ENCODE measurements at regions not wholly inside any gene's neighbourhood (a gene's known extent, or its start where the extent isn't known, plus 50 kb on each side); places are given as distances from the start of the nearest gene placed in this dataset.

DNA sequence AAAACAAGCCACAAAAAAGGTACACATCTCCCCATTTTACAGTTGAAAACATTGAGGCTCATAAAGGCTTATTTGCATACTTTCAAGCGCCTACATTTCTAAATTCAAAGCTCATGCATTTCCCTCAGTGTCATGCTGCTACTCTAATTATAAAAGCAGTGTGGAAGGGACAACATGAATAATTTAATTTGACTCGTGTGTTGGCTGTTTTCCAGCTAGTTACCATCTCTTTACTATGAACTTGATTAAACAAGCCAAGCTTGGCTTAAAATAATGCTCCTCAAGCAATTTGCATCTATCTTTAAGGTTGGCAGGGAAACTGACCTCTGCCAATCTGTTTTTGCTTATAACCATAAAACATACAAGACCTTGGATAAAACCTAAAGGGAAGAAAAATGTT lies 252.5 kb upstream of the NEIL3 start:
- H3K4me3 ChIP-seq (ENCODE audit: low read length in 3 of 3), result no peak overlapping the region
- H3K27ac ChIP-seq (ENCODE audit: low read depth, low read length), result no peak overlapping the region
- H3K9ac ChIP-seq (ENCODE audit: low read depth in 1 of 3, low read length in 3 of 3), result no peak overlapping the region
- no peaks in the 10 kb centered on the region for H3K27me3 ChIP-seq (ENCODE audit: control insufficient read depth in 3 of 3, insufficient read depth in 3 of 3, low read length in 3 of 3)
- H3K9me3 ChIP-seq (ENCODE audit: control insufficient read depth in 3 of 3, low read length in 3 of 3), result no peaks in the 10 kb centered on the region
- H3K4me1 ChIP-seq (ENCODE audit: control insufficient read depth in 3 of 3, insufficient read depth in 3 of 3, low read length in 3 of 3), result no peaks in the 10 kb centered on the region
- no peaks in the 10 kb centered on the region for H3K36me3 ChIP-seq (ENCODE audit: control insufficient read depth in 3 of 3, insufficient read depth in 3 of 3, low read length in 3 of 3)

DNA sequence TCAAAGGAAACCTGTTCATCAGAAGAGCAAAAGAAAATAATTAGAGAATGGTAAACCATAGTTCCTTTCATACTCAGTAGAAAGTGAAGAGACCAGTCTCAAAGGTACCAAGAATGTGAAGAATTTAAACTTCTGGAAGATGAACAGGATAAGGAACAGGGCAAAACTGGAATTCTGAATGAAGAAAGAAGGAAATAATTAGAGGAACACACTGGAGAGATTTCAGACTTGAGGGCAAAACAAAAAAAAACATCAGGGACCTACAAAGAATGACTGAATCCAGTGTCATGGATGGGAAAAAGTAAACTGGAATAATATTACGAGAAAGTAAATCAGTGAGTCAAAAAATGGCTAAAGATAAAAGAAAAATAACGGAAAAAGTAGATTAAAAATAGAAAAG lies 245.6 kb upstream of the NEIL3 start:
- Histone ChIP-seq H3K4me3 (ENCODE audit: low read length in 3 of 3) (no peak overlapping the region), H3K27ac (ENCODE audit: low read depth, low read length) (no peak overlapping the region), H3K36me3 (ENCODE audit: control insufficient read depth in 3 of 3, insufficient read depth in 3 of 3, low read length in 3 of 3) (no peaks in the 10 kb centered on the region), H3K9ac (ENCODE audit: low read depth in 1 of 3, low read length in 3 of 3) (no peak overlapping the region), H3K4me1 (ENCODE audit: control insufficient read depth in 3 of 3, insufficient read depth in 3 of 3, low read length in 3 of 3) (no peaks in the 10 kb centered on the region), H3K9me3 (ENCODE audit: control insufficient read depth in 3 of 3, low read length in 3 of 3) (no peaks in the 10 kb centered on the region), H3K27me3 (ENCODE audit: control insufficient read depth in 3 of 3, insufficient read depth in 3 of 3, low read length in 3 of 3) (no peaks in the 10 kb centered on the region)

DNA sequence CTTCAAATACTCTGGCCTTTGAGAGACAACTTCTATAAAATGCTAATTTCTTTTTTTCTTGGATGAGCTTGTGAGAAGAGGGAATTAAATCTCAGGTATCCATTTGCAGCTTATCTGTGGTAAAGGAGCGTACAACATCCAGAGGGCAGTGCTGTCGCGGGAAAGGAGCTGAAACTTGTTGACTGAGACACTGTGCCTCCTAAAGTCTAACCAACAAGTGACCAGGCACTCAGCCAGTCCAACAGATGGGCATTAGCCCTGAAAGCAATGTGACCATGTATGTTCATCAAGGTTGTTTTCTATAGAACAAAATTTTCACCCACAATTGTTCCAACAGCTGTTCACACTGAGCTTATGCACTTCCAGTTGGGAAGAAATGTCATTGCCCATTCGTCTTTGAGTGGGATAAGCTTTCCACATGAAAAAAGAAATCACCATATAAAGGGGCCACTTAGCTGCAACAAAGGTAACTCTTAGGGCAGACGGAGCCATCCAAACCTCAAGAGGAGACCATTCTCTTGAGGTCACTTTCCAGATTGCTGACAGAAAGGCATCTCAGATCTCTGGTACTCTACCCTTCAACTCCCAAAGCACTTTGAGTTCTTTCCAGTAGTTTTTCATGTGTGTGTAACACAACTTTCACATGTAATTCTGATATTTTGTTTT lies 244.8 kb upstream of the NEIL3 start:
- H3K9me3 ChIP-seq (ENCODE audit: control insufficient read depth in 3 of 3, low read length in 3 of 3), result no peaks in the 10 kb centered on the region
- no peaks in the 10 kb centered on the region for H3K36me3 ChIP-seq (ENCODE audit: control insufficient read depth in 3 of 3, insufficient read depth in 3 of 3, low read length in 3 of 3)
- H3K4me3 ChIP-seq (ENCODE audit: low read length in 3 of 3), result no peak overlapping the region
- H3K9ac ChIP-seq (ENCODE audit: low read depth in 1 of 3, low read length in 3 of 3), result no peak overlapping the region
- no peaks in the 10 kb centered on the region for H3K27me3 ChIP-seq (ENCODE audit: control insufficient read depth in 3 of 3, insufficient read depth in 3 of 3, low read length in 3 of 3)
- no peaks in the 10 kb centered on the region for H3K4me1 ChIP-seq (ENCODE audit: control insufficient read depth in 3 of 3, insufficient read depth in 3 of 3, low read length in 3 of 3)
- H3K27ac ChIP-seq (ENCODE audit: low read depth, low read length), result no peak overlapping the region

DNA sequence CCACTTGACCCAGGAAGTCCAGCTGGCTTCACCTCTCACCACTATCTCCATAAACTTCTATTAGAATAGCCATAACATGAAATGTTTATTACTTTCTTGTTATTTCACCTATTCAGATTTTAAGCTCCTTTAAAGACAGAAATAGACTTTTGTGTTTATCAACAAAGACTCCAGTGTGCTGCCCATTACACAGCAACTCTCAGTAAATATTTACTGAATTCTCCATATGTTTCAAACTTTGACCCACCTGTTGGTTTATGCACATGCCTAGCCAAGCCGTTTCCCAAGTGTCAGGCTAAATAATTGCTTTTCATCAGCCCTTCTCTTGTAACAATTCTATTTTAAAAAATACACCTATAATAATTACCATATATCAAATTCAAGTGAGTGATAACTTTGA lies 242.9 kb upstream of the NEIL3 start:
- H3K27ac ChIP-seq (ENCODE audit: low read depth, low read length), result no peak overlapping the region
- no peaks in the 10 kb centered on the region for H3K4me1 ChIP-seq (ENCODE audit: control insufficient read depth in 3 of 3, insufficient read depth in 3 of 3, low read length in 3 of 3)
- no peak overlapping the region for H3K9ac ChIP-seq (ENCODE audit: low read depth in 1 of 3, low read length in 3 of 3)
- H3K36me3 ChIP-seq (ENCODE audit: control insufficient read depth in 3 of 3, insufficient read depth in 3 of 3, low read length in 3 of 3), result no peaks in the 10 kb centered on the region
- no peaks in the 10 kb centered on the region for H3K9me3 ChIP-seq (ENCODE audit: control insufficient read depth in 3 of 3, low read length in 3 of 3)
- no peaks in the 10 kb centered on the region for H3K27me3 ChIP-seq (ENCODE audit: control insufficient read depth in 3 of 3, insufficient read depth in 3 of 3, low read length in 3 of 3)
- no peak overlapping the region for H3K4me3 ChIP-seq (ENCODE audit: low read length in 3 of 3)

DNA sequence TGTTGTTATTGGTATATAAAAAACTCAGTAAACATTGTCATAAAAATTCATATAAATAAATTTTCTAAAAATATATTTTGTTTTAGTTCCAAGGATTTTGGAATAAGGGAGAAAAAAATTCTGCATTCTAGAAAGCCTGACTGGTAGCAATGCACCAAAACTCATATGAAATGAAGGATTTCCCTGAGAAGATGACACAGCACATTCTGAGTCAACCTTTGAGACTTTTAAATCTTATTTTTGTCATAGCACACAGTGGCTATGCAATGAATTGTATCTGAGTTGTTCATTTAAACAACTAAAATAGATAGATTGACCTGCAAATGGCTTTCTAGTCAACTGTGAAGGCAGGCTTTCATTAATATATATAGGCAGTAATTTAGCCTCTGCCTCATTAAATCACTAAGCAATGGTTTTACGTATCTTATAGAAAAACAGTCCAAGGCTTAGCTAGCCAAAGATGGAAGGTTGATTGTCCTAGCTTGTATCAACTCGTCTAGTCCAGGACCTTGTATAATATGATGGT lies 239.1 kb upstream of the NEIL3 start:
- Histone ChIP-seq H3K27ac (ENCODE audit: low read depth, low read length) (no peak overlapping the region), H3K27me3 (ENCODE audit: control insufficient read depth in 3 of 3, insufficient read depth in 3 of 3, low read length in 3 of 3) (no peaks in the 10 kb centered on the region), H3K4me3 (ENCODE audit: low read length in 3 of 3) (no peak overlapping the region), H3K9ac (ENCODE audit: low read depth in 1 of 3, low read length in 3 of 3) (no peak overlapping the region), H3K9me3 (ENCODE audit: control insufficient read depth in 3 of 3, low read length in 3 of 3) (no peaks in the 10 kb centered on the region), H3K36me3 (ENCODE audit: control insufficient read depth in 3 of 3, insufficient read depth in 3 of 3, low read length in 3 of 3) (no peaks in the 10 kb centered on the region), H3K4me1 (ENCODE audit: control insufficient read depth in 3 of 3, insufficient read depth in 3 of 3, low read length in 3 of 3) (no peaks in the 10 kb centered on the region)

DNA sequence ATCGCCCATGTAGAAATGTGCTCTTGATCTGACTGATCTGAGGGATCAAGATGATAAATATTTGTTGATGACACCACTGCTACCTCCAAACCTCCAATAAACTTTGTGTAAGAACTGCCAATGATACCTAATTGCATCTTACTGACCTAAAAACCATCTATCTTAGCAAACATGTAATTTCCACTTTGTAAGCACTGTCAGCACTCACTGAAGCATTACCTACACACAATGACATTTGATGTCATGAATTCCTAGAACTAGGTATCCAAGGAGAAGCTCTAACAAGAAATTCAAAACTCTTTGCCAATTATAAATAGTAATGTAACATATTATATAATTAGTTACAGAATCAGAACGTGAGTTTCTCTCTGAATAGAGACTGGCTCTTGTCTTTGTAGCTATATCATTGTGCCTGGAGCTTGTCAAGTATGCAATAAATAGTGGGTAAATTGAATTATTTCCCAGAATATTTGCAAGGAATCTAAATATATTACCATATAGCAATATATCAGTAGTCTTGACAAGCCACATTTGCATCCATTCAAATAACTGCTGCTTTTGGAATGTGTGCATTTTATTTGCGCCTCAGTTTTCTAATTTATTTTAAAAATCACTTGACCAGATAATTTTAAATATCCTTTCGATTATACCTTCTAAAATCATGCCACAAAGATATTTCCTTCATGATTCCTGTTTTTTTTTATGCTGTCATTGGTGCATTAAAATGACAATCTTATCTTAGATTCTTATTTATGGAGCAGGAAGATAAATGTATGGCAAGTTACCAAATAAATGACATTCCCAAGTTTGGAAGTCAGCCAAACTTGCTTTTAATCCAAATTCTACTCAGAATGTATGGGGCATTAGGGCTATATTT lies 232.3 kb upstream of the NEIL3 start:
- Histone ChIP-seq H3K9me3 (ENCODE audit: control insufficient read depth in 3 of 3, low read length in 3 of 3) (no peaks in the 10 kb centered on the region), H3K27ac (ENCODE audit: low read depth, low read length) (no peak overlapping the region), H3K4me3 (ENCODE audit: low read length in 3 of 3) (no peak overlapping the region), H3K9ac (ENCODE audit: low read depth in 1 of 3, low read length in 3 of 3) (no peak overlapping the region), H3K27me3 (ENCODE audit: control insufficient read depth in 3 of 3, insufficient read depth in 3 of 3, low read length in 3 of 3) (no peaks in the 10 kb centered on the region), H3K36me3 (ENCODE audit: control insufficient read depth in 3 of 3, insufficient read depth in 3 of 3, low read length in 3 of 3) (no peaks in the 10 kb centered on the region), H3K4me1 (ENCODE audit: control insufficient read depth in 3 of 3, insufficient read depth in 3 of 3, low read length in 3 of 3) (no peaks in the 10 kb centered on the region)

DNA sequence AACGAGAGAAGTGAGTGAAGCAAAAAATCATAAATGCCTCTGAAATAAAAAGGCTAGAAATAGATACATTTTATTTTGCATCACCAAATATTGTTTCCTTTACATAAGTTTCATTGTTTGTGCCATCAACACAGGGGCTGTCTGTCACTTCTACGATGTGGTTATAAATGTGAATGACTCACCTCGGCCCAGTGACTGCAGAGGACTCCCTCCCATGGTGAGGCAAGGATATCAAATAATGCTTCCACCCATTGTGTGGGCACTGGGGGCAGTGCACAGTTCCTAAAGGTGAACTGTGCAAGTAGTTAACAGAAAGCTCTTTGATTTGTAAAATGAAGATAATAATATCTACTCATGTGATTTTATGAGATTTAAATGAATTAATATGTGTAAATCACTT lies 230.3 kb upstream of the NEIL3 start:
- Histone ChIP-seq H3K27ac (ENCODE audit: low read depth, low read length) (no peak overlapping the region), H3K4me1 (ENCODE audit: control insufficient read depth in 3 of 3, insufficient read depth in 3 of 3, low read length in 3 of 3) (no peaks in the 10 kb centered on the region)

DNA sequence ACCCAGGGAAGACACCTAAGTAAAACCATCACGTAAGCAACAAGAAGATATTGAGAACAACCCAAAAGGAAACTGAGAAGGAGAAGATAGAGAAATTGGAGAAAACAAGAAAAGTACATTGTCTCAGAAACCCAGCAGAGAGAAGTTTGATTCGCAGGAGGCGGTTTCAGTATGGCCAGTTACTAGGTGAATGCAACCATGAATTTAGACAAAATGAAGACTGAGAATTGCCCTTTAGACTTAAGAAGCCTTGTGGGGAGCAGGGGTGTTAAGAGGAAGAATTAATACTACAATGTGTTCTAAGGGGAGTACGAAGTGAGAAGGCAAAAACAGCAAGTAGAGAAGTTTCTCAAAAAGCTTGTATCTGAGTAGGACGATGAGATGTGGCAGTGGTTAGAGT lies 229.3 kb upstream of the NEIL3 start:
- Histone ChIP-seq H3K4me1 (ENCODE audit: control insufficient read depth in 3 of 3, insufficient read depth in 3 of 3, low read length in 3 of 3) (no peaks in the 10 kb centered on the region), H3K27ac (ENCODE audit: low read depth, low read length) (no peak overlapping the region), H3K36me3 (ENCODE audit: control insufficient read depth in 3 of 3, insufficient read depth in 3 of 3, low read length in 3 of 3) (no peaks in the 10 kb centered on the region), H3K9ac (ENCODE audit: low read depth in 1 of 3, low read length in 3 of 3) (no peak overlapping the region), H3K27me3 (ENCODE audit: control insufficient read depth in 3 of 3, insufficient read depth in 3 of 3, low read length in 3 of 3) (no peaks in the 10 kb centered on the region), H3K4me3 (ENCODE audit: low read length in 3 of 3) (no peak overlapping the region), H3K9me3 (ENCODE audit: control insufficient read depth in 3 of 3, low read length in 3 of 3) (no peaks in the 10 kb centered on the region)

More for the DNA sequence above, 230.3 kb upstream of the NEIL3 start:
- H3K9ac ChIP-seq (ENCODE audit: low read depth in 1 of 3, low read length in 3 of 3), result no peak overlapping the region
- no peak overlapping the region for H3K4me3 ChIP-seq (ENCODE audit: low read length in 3 of 3)
- H3K36me3 ChIP-seq (ENCODE audit: control insufficient read depth in 3 of 3, insufficient read depth in 3 of 3, low read length in 3 of 3), result no peaks in the 10 kb centered on the region
- no peaks in the 10 kb centered on the region for H3K27me3 ChIP-seq (ENCODE audit: control insufficient read depth in 3 of 3, insufficient read depth in 3 of 3, low read length in 3 of 3)
- no peaks in the 10 kb centered on the region for H3K9me3 ChIP-seq (ENCODE audit: control insufficient read depth in 3 of 3, low read length in 3 of 3)

DNA sequence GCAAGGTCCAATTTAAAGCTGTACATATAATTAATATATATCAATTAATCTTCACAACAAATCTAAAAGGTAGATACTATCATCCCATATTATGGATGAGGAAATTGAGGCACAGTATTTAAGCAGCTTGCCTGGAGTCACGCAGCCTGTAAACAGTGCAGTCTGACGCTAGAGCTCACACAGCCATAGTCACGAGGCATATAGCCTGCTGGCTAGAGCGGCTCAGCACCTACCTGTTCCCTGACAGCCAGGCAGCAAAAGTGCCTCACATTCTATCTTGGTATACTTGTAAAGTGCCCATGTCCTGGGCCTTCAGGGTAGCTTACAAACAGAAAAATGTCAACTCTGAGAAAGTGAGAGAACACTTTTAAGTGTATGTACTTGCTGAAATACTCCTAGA lies 222.6 kb upstream of the NEIL3 start:
- H3K4me1 ChIP-seq (ENCODE audit: control insufficient read depth in 3 of 3, insufficient read depth in 3 of 3, low read length in 3 of 3), result no peaks in the 10 kb centered on the region
- H3K36me3 ChIP-seq (ENCODE audit: control insufficient read depth in 3 of 3, insufficient read depth in 3 of 3, low read length in 3 of 3), result no peaks in the 10 kb centered on the region
- H3K9ac ChIP-seq (ENCODE audit: low read depth in 1 of 3, low read length in 3 of 3), result no peak overlapping the region
- no peaks in the 10 kb centered on the region for H3K9me3 ChIP-seq (ENCODE audit: control insufficient read depth in 3 of 3, low read length in 3 of 3)
- H3K27me3 ChIP-seq (ENCODE audit: control insufficient read depth in 3 of 3, insufficient read depth in 3 of 3, low read length in 3 of 3), result no peaks in the 10 kb centered on the region
- no peak overlapping the region for H3K4me3 ChIP-seq (ENCODE audit: low read length in 3 of 3)
- H3K27ac ChIP-seq (ENCODE audit: low read depth, low read length), result no peak overlapping the region

DNA sequence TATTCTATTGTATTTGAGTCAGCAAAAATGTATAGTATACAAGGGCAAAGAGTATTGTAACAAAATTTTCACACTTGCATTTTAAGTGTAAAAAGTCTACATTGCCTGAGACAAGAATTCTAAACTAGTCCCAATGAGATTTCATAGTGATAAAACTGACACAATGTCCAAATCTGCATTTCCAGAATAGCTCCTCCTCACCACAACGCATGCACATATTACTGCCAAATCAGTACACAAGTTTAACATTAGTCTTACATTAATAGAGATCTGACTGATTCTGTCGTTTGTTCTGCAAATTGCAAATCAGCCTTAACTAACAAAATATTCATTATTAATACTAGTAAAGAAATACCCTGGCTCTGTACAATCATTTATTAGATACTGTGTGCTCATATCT lies 222.2 kb upstream of the NEIL3 start:
- Histone ChIP-seq H3K27me3 (ENCODE audit: control insufficient read depth in 3 of 3, insufficient read depth in 3 of 3, low read length in 3 of 3) (no peaks in the 10 kb centered on the region), H3K9ac (ENCODE audit: low read depth in 1 of 3, low read length in 3 of 3) (no peak overlapping the region), H3K36me3 (ENCODE audit: control insufficient read depth in 3 of 3, insufficient read depth in 3 of 3, low read length in 3 of 3) (no peaks in the 10 kb centered on the region), H3K9me3 (ENCODE audit: control insufficient read depth in 3 of 3, low read length in 3 of 3) (no peaks in the 10 kb centered on the region), H3K4me3 (ENCODE audit: low read length in 3 of 3) (no peak overlapping the region), H3K27ac (ENCODE audit: low read depth, low read length) (no peak overlapping the region), H3K4me1 (ENCODE audit: control insufficient read depth in 3 of 3, insufficient read depth in 3 of 3, low read length in 3 of 3) (no peaks in the 10 kb centered on the region)
